Left lobe of liver (tissue), 2 donors: ENCODE measurements at regions not wholly inside any gene's neighbourhood (a gene's known extent, or its start where the extent isn't known, plus 50 kb on each side); places are given as distances from the start of the nearest gene placed in this dataset.

ENCODE experiments used
- ATAC-seq: fragments of 200-7000 bp; cut with Tn5 transposase; one replicate; pipeline ENCODE4 v1.9.1; 2020; ENCODE audit warnings: mild to moderate bottlenecking, moderate library complexity
- DNase-seq: peaks from one replicate; pipeline ENCODE4 v3.0.0-alpha.2; 2020; ENCODE audit warnings: low spot score
- donor health status: DM: no; HTN: no; CAD: no; lungs with moderate emphysema.
- donor health status: DM: no; HTN: yes; CAD: no.

GRCh38 chr14:18527032-18527431, 73.9 kb upstream of the OR11H12 start:
- ATAC-seq (peak; percentile 75), DNase-seq (peak; percentile 44)
